HG03354 (cell line): ENCODE measurements at regions not wholly inside any gene's neighbourhood (a gene's known extent, or its start where the extent isn't known, plus 50 kb on each side); places are given as distances from the start of the nearest gene placed in this dataset.

Source experiments
- ATAC-seq: cut with Tn5 transposase; IDR thresholded peaks from one replicate; pipeline ENCODE4 v1.9.1; 2021; ENCODE audit warnings: mild to moderate bottlenecking; ENCODE audit not compliant: unreplicated experiment, poor library complexity, severe bottlenecking

GRCh38 chr1:165036403-165036802, 320.1 kb downstream of the LMX1A start:
- ATAC-seq = no peak

- ATAC-seq = no peak
Observed at GRCh38 chr1:165034136-165034809, 322.2 kb downstream of the LMX1A start.

- ATAC-seq = no peak
Observed at GRCh38 chr1:165031001-165031400, 325.5 kb downstream of the LMX1A start.

- ATAC-seq = no peak
Observed at GRCh38 chr1:165025805-165026204, 330.7 kb downstream of the LMX1A start.

GRCh38 chr1:165014753-165015152, 341.8 kb downstream of the LMX1A start:
- ATAC-seq = no peak

- no peak for ATAC-seq
Observed at GRCh38 chr1:165011991-165012531, 344.5 kb downstream of the LMX1A start.

GRCh38 chr1:165011186-165011585, 345.3 kb downstream of the LMX1A start:
- ATAC-seq = no peak

GRCh38 chr1:165010418-165011070, 346.0 kb downstream of the LMX1A start:
- ATAC-seq = no peak

GRCh38 chr1:165006831-165007230, 349.7 kb downstream of the LMX1A start:
- no peak for ATAC-seq

- no peak for ATAC-seq
Observed at GRCh38 chr1:164999146-164999545, 357.4 kb downstream of the LMX1A start.

GRCh38 chr1:164991763-164992314, 364.7 kb downstream of the LMX1A start:
- no peak for ATAC-seq

- no peak for ATAC-seq
Observed at GRCh38 chr1:164983023-164983650, 373.4 kb downstream of the LMX1A start.

GRCh38 chr1:164982545-164982944, 374.0 kb downstream of the LMX1A start:
- no peak for ATAC-seq

- ATAC-seq = no peak
Observed at GRCh38 chr1:164977561-164977960, 379.0 kb downstream of the LMX1A start.

GRCh38 chr1:164971921-164972415, 384.5 kb downstream of the LMX1A start:
- no peak for ATAC-seq

- ATAC-seq = no peak
Observed at GRCh38 chr1:164971391-164971790, 385.1 kb downstream of the LMX1A start.

- ATAC-seq = no peak
Observed at GRCh38 chr1:164969253-164969652, 387.3 kb downstream of the LMX1A start.

- ATAC-seq = no peak
Observed at GRCh38 chr1:164967300-164967699, 389.2 kb downstream of the LMX1A start.

GRCh38 chr1:164961715-164962114, 394.8 kb downstream of the LMX1A start:
- no peak for ATAC-seq

GRCh38 chr1:164958982-164959768, 397.3 kb downstream of the LMX1A start:
- no peak for ATAC-seq
